Endothelial cell of hepatic sinusoid (primary cell): ENCODE measurements at regions not wholly inside any gene's neighbourhood (a gene's known extent, or its start where the extent isn't known, plus 50 kb on each side); places are given as distances from the start of the nearest gene placed in this dataset.

Experiments used
- in situ Hi-C: cut with HindIII; loops from 2 replicates; pipeline ENCODE4 v1.10.0; 2017; ENCODE audit warnings: low sequenced_read_pairs

DNA sequence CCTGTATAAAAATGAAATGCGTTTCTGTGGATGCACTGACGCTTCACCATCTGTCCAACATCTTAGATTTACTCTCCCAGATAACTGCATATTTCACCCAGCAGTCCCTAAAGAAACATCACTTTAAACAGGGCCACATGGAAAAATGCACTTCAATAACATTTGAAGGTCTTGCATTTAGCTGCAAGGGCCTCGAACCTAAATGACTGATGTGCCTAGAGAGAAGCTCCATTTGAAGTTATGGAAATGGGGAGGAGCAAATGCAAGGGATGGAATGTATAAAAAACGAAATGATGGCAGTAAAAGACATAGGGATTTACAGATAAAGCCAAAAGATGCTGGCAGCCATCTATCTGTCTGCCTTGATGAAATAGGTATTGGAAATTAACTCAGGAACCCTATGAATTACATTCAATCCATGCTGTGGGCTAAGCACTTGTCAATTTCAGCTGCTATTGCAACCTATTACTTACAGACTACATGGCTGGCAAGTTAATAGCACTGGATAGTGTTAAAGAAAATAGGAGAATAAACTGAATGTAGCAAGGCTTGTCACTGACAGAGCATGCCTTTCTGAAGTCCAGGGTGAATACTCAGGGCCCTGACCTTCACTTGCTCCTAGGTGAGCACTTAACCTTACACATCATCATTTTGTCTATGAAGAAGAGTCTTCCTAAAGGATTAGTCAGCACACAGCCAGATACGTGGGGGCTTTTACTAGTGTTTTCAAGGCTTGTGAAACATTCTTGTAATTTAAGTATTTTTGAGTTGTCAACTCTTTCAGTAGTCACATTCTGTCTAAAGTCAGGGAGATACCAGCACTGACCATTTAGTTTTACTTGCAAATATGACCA is 963.4 kb downstream of the PCDH17 start:
- in situ Hi-C loops, result no loop called here

DNA sequence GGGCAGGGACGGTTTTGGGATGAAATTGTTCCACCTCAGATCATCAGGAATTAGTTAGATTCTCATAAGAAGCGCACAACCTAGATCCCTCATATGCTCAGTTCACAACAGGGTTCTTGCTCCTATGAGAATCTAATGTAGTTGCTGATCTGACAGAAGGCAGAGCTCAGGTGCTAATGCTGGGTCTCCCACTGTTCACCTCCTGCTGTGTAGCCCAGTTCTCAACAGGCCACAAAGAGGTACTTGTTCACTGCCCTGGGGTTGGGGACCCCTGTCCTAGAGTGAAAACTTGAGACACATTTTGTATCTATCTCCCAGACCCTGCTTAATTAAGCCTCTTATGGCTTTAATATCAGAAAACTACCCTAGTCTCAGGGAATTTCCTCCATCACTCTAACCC is 966.0 kb downstream of the PCDH17 start:
- in situ Hi-C loops, result no loop called here

DNA sequence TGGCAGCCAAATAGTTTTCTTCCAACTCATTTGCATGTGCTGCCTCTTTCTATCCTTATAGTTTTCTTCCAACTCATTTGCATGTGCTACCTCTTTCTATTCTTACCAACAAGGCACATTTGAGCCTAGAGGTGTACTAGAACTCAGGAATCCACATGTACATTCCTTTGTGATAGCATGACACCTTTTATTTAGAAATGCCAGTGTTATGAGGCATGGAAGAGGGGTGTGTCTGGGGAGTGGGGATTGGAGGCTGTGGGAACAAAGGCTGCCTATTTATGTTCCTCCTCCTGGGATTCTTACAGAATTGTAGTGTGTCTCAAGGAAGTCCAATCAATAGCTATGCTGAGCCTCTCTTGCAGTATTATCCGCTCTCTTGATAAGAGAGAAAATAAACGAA is 966.7 kb downstream of the PCDH17 start:
- in situ Hi-C loops, result no loop called here

DNA sequence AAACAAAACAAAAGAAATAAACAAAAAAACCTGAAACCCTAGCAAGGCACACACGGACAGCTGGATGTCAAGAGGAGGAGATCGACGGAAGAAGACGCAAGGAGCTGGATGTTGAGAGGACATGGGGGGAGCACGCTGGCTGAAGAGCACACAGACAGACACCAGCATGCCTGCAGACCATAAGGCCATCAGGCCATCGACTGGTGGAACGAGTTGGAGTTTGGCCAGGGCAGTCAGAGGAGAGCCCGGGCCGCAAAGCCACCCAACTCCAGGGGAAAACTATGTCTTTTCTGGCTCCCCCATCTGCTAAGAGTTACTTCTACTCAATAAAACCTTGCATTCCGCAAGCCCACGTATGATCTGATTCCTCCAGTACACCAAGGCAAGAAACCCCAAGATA is 979.6 kb downstream of the PCDH17 start:
- in situ Hi-C loops, result no loop called here

DNA sequence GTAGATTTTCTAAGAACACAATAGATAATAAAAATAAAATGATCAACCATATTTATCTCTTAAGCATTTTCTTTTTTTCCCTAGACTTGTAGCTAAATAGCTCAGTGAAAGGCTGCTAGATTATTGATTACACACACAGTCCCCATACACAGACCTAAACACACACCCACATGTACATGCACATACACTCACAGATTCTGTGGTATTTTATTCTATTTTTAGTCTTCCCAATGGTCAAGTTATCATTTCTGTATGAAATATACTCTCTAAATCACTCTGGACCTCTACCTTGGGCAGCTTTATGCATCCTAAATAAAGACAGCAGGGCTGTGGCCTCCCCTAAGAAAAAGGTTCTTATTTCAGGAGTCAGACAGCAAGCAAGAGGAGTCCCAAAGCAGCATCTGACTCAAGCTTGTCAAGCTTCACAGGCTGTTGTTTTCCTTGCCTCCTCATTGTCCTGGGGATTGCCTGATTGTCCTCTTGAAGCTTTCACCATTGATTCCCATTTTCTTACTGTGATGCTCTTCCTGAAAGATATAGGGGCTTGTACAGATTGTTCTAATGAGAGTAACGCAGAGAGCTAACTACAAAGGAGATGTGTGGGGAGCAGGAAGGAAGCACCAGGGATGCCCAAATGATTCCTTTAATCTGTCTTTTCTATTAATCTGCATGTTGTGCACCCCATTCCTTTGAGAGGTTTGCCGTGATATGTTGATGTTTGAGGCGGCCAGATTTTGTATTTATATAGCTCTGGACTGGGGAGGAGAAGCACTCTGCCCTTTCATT is 986.5 kb downstream of the PCDH17 start:
- in situ Hi-C loops, result no loop called here

DNA sequence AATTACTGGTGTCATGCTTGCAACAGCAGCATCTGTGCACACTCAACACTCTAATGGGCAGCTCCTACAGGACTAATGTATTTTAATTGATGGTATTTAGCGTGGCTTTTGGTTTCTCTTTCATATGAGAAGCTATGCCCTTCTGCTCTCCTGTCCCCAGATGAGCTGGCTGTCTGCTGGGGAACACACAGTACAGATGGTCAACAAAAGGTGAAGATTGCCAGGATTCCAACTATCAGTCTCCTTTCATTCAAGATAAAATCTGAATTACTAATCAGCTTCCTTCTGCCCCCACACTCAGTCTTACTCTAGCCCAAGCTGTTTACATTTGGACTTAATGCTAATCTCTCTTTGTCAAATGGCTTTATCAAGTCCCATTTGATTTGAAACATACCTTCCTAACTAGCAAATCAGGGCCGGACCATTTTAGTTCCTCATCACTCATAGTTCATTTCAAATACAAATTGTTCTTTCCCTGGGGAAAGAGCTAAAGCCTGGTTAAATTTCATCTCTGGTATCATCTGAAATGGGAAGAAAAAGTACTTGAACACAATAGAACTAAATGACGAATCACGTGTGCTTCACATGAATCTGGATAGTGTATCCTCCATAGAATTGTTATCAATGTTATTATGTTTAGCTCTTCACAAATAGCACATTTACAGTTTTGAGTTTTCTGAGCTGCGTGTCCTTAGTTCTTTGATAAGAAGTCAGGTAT is 988.0 kb downstream of the PCDH17 start:
- in situ Hi-C loops, result no loop called here

DNA sequence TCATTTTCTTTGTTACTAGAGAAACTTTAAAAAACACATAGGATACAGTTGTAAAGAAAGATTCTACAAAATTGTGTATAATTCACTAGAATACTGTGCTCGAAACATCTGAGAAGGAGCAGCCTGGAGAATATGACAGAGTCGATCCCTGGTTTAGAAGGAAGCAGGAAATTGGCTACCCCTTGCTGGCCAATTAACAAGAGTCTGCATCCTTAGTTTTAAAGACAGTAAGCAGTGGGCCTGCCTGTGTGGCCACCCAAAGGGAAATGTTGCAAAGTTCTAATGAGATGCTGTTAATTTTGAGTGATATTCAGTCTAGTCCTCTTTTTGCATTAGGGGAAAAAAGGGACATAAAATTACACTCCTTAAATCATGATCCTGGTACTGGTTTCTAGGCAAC is 988.6 kb downstream of the PCDH17 start:
- in situ Hi-C loops, result no loop called here

DNA sequence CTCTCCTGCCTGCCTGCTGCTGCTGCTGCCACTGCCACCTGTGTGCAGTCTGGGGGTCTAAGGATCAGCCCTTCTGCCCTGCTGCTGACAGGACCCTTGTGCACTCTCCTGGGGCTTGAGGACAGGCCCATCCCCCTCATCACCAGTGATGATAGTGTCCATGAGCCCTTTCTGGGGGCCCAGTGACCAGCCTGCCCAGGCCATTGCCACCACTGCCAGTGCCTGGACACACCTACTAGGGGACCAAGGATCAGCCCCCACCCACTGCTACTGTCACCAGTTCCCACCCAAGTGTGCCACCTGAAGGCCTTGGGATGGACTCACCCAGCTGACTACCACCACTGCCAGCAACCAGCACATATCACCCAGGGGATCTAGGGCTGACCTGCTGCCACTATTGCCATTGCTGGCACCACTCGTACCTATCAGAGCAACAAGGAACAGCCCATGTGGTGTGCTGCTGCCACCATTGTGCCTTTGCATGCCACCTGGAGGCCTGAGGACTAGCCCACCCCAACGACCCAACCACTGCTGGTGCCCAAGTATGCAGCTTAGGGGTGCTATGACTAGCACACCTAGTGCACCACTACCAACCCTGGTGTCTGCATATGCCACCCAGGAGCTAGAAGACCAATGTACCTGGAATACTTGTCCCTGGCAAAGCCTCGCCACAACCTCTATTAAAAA is 994.3 kb downstream of the PCDH17 start:
- in situ Hi-C loops, result no loop called here

DNA sequence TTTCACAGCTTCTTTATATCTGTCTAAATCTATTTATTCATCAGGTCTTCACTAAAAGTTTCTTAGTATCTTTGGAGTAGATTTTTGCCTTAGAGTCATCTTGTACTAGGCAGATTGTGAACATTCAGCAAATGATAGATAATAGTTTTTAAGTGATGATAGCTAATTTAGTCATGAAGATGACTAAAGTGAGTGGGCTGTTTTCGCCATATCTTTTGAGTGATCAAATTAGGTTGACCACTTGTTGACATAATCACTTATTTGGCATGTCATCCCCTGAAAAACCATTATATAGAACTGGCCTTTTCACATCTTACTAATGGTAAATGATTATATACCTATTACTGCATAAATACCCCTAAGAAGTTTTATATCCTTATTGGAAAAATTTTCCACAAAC is 999.2 kb downstream of the PCDH17 start:
- in situ Hi-C loops, result no loop called here

DNA sequence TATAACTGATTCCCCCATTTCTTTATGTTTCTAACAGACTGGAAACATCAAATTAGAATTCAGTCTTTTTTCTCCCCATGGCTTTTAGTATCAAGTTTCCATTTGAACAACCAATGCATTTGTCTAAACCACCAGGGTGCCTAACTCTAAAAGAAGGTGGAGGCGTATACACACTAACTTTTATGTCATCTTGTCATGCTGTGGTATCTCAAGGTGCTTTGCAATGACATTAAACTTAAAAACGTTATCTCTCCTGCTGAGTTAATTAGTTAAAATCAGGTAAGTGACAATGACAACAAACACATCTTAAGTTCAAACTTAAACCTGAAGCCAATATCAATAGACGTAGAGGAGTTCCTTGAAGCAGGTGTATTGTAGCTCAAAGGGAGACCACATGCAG is 1001.7 kb downstream of the PCDH17 start:
- in situ Hi-C loops, result no loop called here

DNA sequence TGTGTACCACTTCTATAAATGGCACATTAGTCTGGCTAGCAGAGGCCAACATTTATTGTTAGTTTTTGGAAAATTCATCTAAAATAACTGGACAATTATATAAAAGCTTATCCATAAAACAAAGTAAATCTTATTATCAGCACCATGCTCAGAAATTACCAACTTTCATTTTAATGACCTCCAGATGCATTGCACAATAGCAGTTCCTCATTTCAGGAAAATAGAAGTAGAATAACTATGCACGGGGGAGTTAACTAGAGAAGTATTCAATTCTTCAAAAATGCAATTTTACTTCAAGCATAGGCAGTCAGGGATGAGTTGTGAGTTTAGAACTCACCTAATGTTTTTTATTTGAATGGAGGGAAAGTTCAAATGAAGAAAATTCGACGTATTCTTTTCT is 1023.5 kb downstream of the PCDH17 start:
- in situ Hi-C loops, result no loop called here

DNA sequence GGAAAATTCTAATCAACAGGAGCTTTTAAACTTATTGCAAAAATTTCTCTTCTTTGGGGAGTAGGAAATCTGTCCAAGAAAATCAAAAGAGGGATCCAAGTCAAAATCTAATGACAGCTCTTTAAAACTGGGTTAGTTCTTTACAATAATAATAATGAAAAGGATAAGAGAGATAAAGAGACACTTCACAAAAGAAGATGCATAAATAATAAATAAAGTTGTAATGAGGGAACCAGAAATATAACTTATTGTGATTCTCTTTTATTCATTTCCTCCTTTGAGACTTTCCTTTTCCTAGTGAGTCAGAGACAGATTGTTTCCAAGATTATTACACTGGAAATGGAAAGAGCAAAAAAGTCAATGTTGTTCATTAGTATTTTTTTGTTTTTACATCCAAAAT is 1029.3 kb downstream of the PCDH17 start:
- in situ Hi-C loops, result no loop called here

DNA sequence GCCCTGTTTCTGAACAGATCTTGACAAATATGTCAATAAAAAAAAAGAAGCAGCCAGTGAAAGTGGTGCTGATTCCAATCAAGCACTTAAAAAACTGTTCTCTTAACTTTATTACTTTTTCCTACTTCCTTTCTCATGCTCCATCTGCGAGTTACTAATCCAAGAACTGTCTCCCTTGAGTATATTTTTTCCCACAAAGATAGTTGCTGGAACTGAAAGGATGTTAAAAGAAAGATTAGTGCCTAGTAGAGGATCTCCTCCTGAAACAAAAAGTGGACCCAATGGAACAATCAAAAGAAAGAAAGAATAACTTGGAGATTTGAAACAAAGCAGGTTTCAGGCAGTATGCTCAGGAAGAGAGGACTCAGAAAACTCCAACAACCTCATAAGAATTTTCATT is 1034.8 kb downstream of the PCDH17 start:
- in situ Hi-C loops, result no loop called here

DNA sequence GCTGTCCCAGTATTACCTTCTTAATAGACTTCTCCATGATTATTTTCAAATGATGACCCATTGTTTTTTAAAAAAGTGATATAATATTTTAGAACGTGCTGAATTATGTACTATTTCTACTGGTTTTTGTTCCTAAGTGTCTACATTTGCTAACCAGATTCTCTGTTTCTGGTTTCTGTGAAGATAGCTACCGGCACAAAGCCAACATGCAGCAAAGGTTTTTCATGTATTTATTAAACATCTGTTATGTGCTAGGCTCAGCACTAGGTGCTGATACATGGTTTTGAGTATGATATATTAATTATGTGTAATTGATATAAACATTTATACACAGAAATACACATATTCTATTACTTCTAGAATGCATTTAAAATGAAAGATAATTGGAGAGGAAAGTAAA is 1035.6 kb downstream of the PCDH17 start:
- in situ Hi-C loops, result no loop called here

DNA sequence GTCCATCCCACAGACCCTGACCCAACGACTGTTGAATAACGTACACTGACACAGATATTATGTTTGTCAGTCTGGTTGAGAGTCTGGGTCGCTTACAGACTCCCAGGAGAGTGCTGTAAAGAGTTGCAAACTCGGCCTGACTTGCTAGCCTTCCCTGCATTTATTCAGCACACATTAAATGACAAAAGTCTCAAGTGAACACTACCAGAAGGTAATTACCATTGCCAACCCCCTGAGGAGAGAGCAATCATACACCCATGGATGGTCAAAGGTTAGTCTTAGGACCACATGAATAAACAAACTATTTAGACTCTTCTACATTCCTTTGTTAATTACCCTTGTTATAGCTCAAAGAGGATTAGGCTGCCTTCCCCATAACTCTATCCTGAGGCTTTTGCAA is 1048.6 kb downstream of the PCDH17 start:
- in situ Hi-C loops, result no loop called here

DNA sequence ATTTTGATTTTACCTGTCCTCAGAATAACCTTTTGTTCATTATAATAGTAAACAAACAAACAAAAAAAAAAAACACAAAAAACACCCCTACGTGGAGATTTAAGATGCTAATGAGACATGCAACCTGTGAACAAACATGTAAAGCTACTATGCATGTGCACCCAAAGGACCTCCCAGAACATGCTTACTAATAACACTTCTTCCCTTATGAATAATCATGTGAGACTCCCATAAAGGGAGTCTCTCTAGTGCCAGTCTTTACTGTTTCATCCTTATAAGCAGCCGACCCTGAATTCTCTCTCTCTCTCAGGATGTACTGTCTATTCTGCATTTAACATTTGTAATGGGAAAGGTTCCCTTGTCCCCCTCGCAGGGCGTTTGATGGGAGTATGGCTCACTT is 1051.1 kb downstream of the PCDH17 start:
- in situ Hi-C loops, result no loop called here

DNA sequence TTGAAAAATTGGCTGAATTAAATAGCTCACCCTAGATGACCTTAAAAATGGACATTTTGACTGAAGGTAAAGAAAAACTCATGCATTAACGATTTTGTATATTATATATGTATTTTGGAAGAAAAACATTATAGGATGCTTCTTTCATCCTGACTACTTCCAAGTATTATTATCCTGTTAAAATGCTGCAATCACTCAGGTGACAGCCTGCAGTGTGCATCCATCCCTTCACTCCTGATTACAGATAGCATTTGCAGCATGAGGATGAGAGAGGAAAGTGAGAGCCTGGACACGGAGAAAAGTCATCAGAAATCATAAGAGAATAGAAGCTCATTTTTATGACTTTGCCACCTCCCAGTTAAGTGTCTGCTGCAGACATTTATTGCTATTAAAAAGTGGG is 1055.6 kb downstream of the PCDH17 start:
- in situ Hi-C loops, result no loop called here

DNA sequence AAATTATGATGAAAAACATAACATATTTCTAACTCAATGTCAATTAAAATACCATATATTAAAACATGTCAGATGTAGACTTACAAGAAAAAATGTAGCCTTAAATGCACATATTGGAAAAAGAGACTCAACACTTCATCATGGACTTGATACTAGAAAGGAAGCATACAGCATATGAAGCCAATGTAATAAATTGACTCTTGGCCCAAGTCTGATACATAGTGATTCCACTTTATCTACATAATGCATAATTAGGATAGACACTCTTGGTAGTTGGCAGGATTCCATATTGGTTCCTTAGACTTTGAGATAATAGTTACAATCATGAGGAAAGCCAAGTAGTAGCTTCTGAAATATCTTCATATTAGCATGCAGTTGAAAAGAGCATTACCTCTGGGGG is 1067.0 kb downstream of the PCDH17 start:
- in situ Hi-C loops, result no loop called here

DNA sequence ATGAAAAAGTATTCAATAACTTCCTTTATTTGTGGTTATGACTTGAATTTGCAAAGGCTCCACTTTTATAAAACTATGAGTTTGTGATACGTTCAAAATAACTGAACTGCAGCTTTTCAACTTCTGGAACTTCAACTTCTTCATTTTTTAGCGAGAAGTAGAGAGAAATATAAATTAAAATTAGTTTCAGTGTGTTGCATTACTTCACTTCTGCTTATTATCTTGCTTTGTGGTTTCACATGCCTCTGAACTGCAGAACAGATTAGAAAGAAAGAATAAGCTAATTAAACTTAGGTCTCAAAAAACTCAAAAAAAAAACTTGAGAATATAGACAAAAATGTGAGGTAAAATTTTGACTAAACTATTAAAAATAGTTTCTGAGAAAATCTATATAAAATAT is 1073.4 kb downstream of the PCDH17 start:
- in situ Hi-C loops, result no loop called here

DNA sequence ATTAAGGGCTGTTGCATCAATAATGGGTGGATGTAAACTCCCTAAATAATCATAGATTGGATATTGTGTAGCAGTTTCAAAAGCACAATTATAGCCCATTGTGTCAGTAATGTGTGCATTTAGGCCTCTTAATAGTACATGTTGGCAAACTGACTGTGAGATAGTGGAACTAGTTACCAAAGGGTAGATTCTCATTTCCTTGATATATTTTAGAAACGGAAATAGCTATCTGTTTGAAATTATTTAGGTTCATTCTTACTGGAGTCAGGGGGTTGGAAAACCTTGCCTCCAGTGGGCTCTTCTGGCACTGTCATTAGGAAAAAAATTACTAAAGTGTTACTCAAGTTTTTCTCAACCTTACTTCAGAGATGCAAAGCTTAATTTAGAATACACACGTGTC is 1074.9 kb downstream of the PCDH17 start:
- in situ Hi-C loops, result no loop called here

DNA sequence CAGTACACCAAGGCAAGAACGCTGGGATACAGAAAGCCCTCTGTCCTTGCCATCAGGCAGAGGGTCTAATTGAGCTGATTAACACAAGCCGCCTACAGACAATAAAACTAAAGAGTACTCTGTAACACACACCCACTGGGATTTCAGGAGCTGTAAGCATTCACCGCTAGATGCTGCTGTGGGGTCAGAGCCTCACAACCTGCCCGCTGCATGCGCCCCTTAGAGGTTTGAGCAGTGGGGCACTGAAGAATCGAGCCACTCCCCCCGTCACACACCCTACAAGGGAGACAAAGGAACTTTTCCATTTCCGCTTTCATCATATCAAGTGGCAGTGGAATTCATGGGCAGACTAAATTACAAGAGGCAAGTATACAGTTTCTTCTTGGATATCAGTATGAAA is 1080.6 kb downstream of the PCDH17 start:
- in situ Hi-C loops, result no loop called here
